H9 (cell line): ENCODE measurements at regions not wholly inside any gene's neighbourhood (a gene's known extent, or its start where the extent isn't known, plus 50 kb on each side); places are given as distances from the start of the nearest gene placed in this dataset.

Experiments used
- DNase-seq: peaks from one replicate; pipeline ENCODE4 v3.0.0-alpha.2; 2017
- H2AFZ ChIP-seq: one replicate; pipeline ENCODE4 v1.6.1; 2013; ENCODE audit warnings: mild to moderate bottlenecking, low read length, control low read depth, moderate library complexity
- H2AK5ac ChIP-seq: 2 replicates; pipeline ENCODE4 v1.6.1; 2013; ENCODE audit warnings: low read length, control low read depth, mixed read lengths; ENCODE audit not compliant: insufficient read length
- H2BK120ac ChIP-seq: one replicate; pipeline ENCODE4 v1.6.1; 2013; ENCODE audit warnings: low read depth, mild to moderate bottlenecking, low read length, control low read depth, inconsistent platforms; ENCODE audit not compliant: poor library complexity, severe bottlenecking
- H2BK12ac ChIP-seq: 2 replicates; pipeline ENCODE4 v1.6.1; 2013; ENCODE audit warnings: low read length, control low read depth, mixed read lengths, low read depth; ENCODE audit not compliant: insufficient read length
- H2BK15ac ChIP-seq: 2 replicates; pipeline ENCODE4 v1.6.1; 2013; ENCODE audit warnings: low read depth, low read length, control low read depth
- H2BK20ac ChIP-seq: one replicate; pipeline ENCODE4 v1.6.1; 2013; ENCODE audit warnings: low read depth, mild to moderate bottlenecking, low read length, control low read depth, inconsistent platforms; ENCODE audit not compliant: poor library complexity, severe bottlenecking
- H2BK5ac ChIP-seq: 2 replicates; pipeline ENCODE4 v1.6.1; 2013; ENCODE audit warnings: low read length, control low read depth, mixed read lengths; ENCODE audit not compliant: insufficient read length
- H3K14ac ChIP-seq: 2 replicates; pipeline ENCODE4 v1.6.1; 2013; ENCODE audit warnings: low read length, control low read depth; ENCODE audit not compliant: insufficient read depth
- H3K18ac ChIP-seq: 2 replicates; pipeline ENCODE4 v1.6.1; 2013; ENCODE audit warnings: low read depth, mild to moderate bottlenecking, mixed read lengths, low read length, control low read depth; ENCODE audit not compliant: insufficient read length
- H3K23ac ChIP-seq: 2 replicates; pipeline ENCODE4 v1.6.1; 2013; ENCODE audit warnings: low read length, control low read depth, mixed read lengths, low read depth; ENCODE audit not compliant: insufficient read length
- H3K23me2 ChIP-seq: 2 replicates; pipeline ENCODE4 v1.6.1; 2013; ENCODE audit warnings: low read depth, mild to moderate bottlenecking, mixed read lengths, low read length, control low read depth; ENCODE audit not compliant: insufficient read length, poor library complexity, severe bottlenecking
- H3K27ac ChIP-seq: 2 replicates; pipeline ENCODE4 v1.5.1; 2013; ENCODE audit warnings: low read length, control low read depth, mixed read lengths, low read depth; ENCODE audit not compliant: insufficient read length
- H3K27me3 ChIP-seq: 2 replicates; pipeline ENCODE4 v1.6.1; 2013; ENCODE audit warnings: low read length, control low read depth, inconsistent platforms; ENCODE audit not compliant: insufficient read depth
- H3K4ac ChIP-seq: 2 replicates; pipeline ENCODE4 v1.6.1; 2013; ENCODE audit warnings: low read depth, mild to moderate bottlenecking, control low read depth, inconsistent platforms, low read length, moderate library complexity
- H3K4me1 ChIP-seq: 2 replicates; pipeline ENCODE4 v1.6.1; 2013; ENCODE audit warnings: low read length, control low read depth, inconsistent platforms; ENCODE audit not compliant: insufficient read depth
- H3K4me2 ChIP-seq: 2 replicates; pipeline ENCODE4 v1.6.1; 2013; ENCODE audit warnings: low read length, control low read depth, mixed read lengths; ENCODE audit not compliant: insufficient read length, insufficient read depth
- H3K56ac ChIP-seq: 2 replicates; pipeline ENCODE4 v1.6.1; 2013; ENCODE audit warnings: low read depth, mild to moderate bottlenecking, mixed read lengths, low read length, control low read depth; ENCODE audit not compliant: insufficient read length
- H3K79me1 ChIP-seq: 2 replicates; pipeline ENCODE4 v1.6.1; 2013; ENCODE audit warnings: low read depth, mild to moderate bottlenecking, moderate library complexity, low read length, control low read depth, inconsistent platforms; ENCODE audit not compliant: insufficient read depth, poor library complexity, severe bottlenecking
- H3K79me2 ChIP-seq: 2 replicates; pipeline ENCODE4 v1.6.1; 2013; ENCODE audit warnings: low read length, control low read depth, inconsistent platforms; ENCODE audit not compliant: insufficient read depth
- H3K9ac ChIP-seq: 2 replicates; pipeline ENCODE4 v1.6.1; 2013; ENCODE audit warnings: low read length, control low read depth, mixed read lengths; ENCODE audit not compliant: insufficient read length; ENCODE audit errors: extremely low read depth
- H3K9me3 ChIP-seq: one replicate; pipeline ENCODE4 v1.6.1; 2013; ENCODE audit warnings: low read depth, low read length, inconsistent platforms; ENCODE audit not compliant: control insufficient read depth
- H3T11ph ChIP-seq: one replicate; pipeline ENCODE4 v1.6.1; 2013; ENCODE audit warnings: mild to moderate bottlenecking, low read length, control low read depth, inconsistent platforms
- H4K20me1 ChIP-seq: one replicate; pipeline ENCODE4 v1.6.1; 2013; ENCODE audit not compliant: control insufficient read depth, insufficient read length, insufficient read depth
- H4K5ac ChIP-seq: 2 replicates; pipeline ENCODE4 v1.6.1; 2013; ENCODE audit warnings: low read depth, mild to moderate bottlenecking, mixed read lengths, low read length, control low read depth; ENCODE audit not compliant: insufficient read length
- H4K8ac ChIP-seq: replicated peaks from 2 replicates; pipeline ENCODE4 v1.6.1; 2013; ENCODE audit warnings: low read length, control low read depth, mixed read lengths, low read depth; ENCODE audit not compliant: insufficient read length
- H4K91ac ChIP-seq: 2 replicates; pipeline ENCODE4 v1.6.1; 2013; ENCODE audit warnings: low read depth, mild to moderate bottlenecking, moderate library complexity, mixed read lengths, low read length, control low read depth; ENCODE audit not compliant: insufficient read length
- H3K27ac Mint-ChIP-seq, 3 experiments: 2 replicates in 2 of 3; 3 replicates in 1 of 3; pipeline ENCODE4 v1.8.0; 2020 to 2021; ENCODE audit warnings: mixed read lengths in 3 of 3, mild to moderate bottlenecking in 1 of 3, moderate library complexity in 1 of 3
- H3K27me3 Mint-ChIP-seq: 2 replicates; pipeline ENCODE4 v1.8.0; 2021; ENCODE audit warnings: low read depth, mild to moderate bottlenecking, moderate library complexity, mixed read lengths
- H3K36me3 Mint-ChIP-seq, 3 experiments: 2 replicates in 2 of 3; 3 replicates in 1 of 3; pipeline ENCODE4 v1.8.0; 2020 to 2021; ENCODE audit warnings: low read depth in 3 of 3, mixed read lengths in 3 of 3; ENCODE audit not compliant: insufficient read depth in 1 of 3
- H3K4me1 Mint-ChIP-seq, 2 experiments: 2 replicates each; pipeline ENCODE4 v1.8.0; 2020; ENCODE audit warnings: mixed read lengths in 2 of 2
- H3K4me3 Mint-ChIP-seq, 2 experiments: 2 replicates in 1 of 2; 3 replicates in 1 of 2; pipeline ENCODE4 v1.8.0; 2020 to 2021; ENCODE audit warnings: mild to moderate bottlenecking in 2 of 2, mixed read lengths in 2 of 2, moderate library complexity in 1 of 2
- H3K9me3 Mint-ChIP-seq, 2 experiments: 2 replicates in 1 of 2; 3 replicates in 1 of 2; pipeline ENCODE4 v1.8.0; 2020; ENCODE audit warnings: mild to moderate bottlenecking in 2 of 2, mixed read lengths in 2 of 2, moderate library complexity in 1 of 2
- CTCF ChIP-seq: fragments of 200-600 bp; sonication (generic); conservative IDR thresholded peaks from 3 replicates; pipeline ENCODE4 v1.8.0; 2021; ENCODE audit warnings: antibody characterized with exemption, mild to moderate bottlenecking

- Histone ChIP-seq H3T11ph (no peak overlapping the region), H4K20me1 (no peaks in the 10 kb centered on the region), H3K14ac (no peak overlapping the region), H3K23me2 (no peaks in the 10 kb centered on the region), H2BK15ac (no peak overlapping the region), H2BK120ac (no peak overlapping the region), H3K4ac (no peak overlapping the region), H2AFZ (peak overlapping the region; percentile 62), H4K8ac (no peak overlapping the region), H3K9ac (no peak overlapping the region), H3K79me2 (no peaks in the 10 kb centered on the region), H3K4me2 (no peak overlapping the region), H3K79me1 (no peaks in the 10 kb centered on the region), H4K5ac (no peak overlapping the region), H3K27ac (no peak overlapping the region), H3K18ac (no peak overlapping the region), H2BK5ac (no peak overlapping the region), H3K9me3 (no peaks in the 10 kb centered on the region), H3K23ac (no peak overlapping the region), H3K56ac (no peak overlapping the region), H2BK20ac (no peak overlapping the region), H2AK5ac (no peak overlapping the region), H2BK12ac (no peak overlapping the region), H3K27me3 (no peaks in the 10 kb centered on the region), H3K4me1 (no peaks in the 10 kb centered on the region), H4K91ac (no peak overlapping the region)
- no peaks in the 10 kb centered on the region for H3K36me3 Mint-ChIP-seq
- no peaks in the 10 kb centered on the region for H3K9me3 Mint-ChIP-seq
- no peak overlapping the region for H3K4me3 Mint-ChIP-seq
- no peak for TF ChIP-seq CTCF
- H3K27ac Mint-ChIP-seq = peak overlapping the region in 1 of 3 experiments; percentile 18; a peak in 3 of 7 replicates
- no peak for DNase-seq
- H3K27me3 Mint-ChIP-seq = no peaks in the 10 kb centered on the region
- H3K4me1 Mint-ChIP-seq = peaks cover 0 to 3% of the 10 kb centered on the region in 2 experiments; a peak in 1 of 4 replicates
These were observed 468.6 kb upstream of the AGTR1 start for GRCh38 chr3:148229107-148229506.
